ENCODE measurements at regions not wholly inside any gene's neighbourhood (a gene's known extent, or its start where the extent isn't known, plus 50 kb on each side); places are given as distances from the start of the nearest gene placed in this dataset.

GRCh38 chr9:17942498-17942897, 363.6 kb downstream of the SH3GL2 start:
- DNase-seq (ENCODE audit: low read depth): no peak
- TF ChIP-seq CTCF (IDR thresholded peaks at IDR 0.05; ENCODE audit: control insufficient read depth, insufficient read depth, low read depth, low read length, missing control alignments): no peak
- H3K4me3 ChIP-seq (ENCODE audit: control insufficient read depth, low read depth, low read length): no peak overlapping the region

GRCh38 chr9:17955409-17955808, 376.5 kb downstream of the SH3GL2 start:
- no peak for DNase-seq (ENCODE audit: low read depth)
- no peak overlapping the region for H3K4me3 ChIP-seq (ENCODE audit: control insufficient read depth, low read depth, low read length)
- TF ChIP-seq CTCF (IDR thresholded peaks at IDR 0.05; ENCODE audit: control insufficient read depth, insufficient read depth, low read depth, low read length, missing control alignments): no peak

- no peak for TF ChIP-seq CTCF (IDR thresholded peaks at IDR 0.05; ENCODE audit: control insufficient read depth, insufficient read depth, low read depth, low read length, missing control alignments)
- DNase-seq (ENCODE audit: low read depth): no peak
- no peak overlapping the region for H3K4me3 ChIP-seq (ENCODE audit: control insufficient read depth, low read depth, low read length)
These were observed 379.5 kb downstream of the SH3GL2 start for GRCh38 chr9:17958363-17958762.

- TF ChIP-seq CTCF (IDR thresholded peaks at IDR 0.05; ENCODE audit: control insufficient read depth, insufficient read depth, low read depth, low read length, missing control alignments): no peak
- DNase-seq (ENCODE audit: low read depth): no peak
- no peak overlapping the region for H3K4me3 ChIP-seq (ENCODE audit: control insufficient read depth, low read depth, low read length)
These were observed 383.9 kb downstream of the SH3GL2 start for GRCh38 chr9:17962747-17963146.

DNA sequence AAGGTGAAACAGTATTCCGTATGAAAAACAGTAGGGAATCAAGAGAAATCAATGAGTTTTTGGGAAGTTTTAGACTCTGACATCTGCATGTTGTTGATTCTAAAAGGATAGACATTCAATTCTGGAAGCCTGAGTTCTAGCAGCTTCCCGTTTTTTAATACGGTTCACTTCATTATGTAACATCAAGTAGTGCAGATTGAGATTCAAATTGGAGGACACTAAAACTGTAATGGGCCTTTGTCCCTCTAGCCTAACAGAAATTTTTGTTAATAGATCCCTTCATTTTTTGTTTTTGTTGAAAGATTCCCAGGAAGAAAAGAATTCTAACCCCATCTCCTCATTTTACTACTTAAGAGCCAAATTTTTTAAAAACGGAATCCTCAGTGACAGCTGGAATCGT, 384.6 kb downstream of the SH3GL2 start:
- H3K4me3 ChIP-seq (ENCODE audit: control insufficient read depth, low read depth, low read length): no peak overlapping the region
- no peak for TF ChIP-seq CTCF (IDR thresholded peaks at IDR 0.05; ENCODE audit: control insufficient read depth, insufficient read depth, low read depth, low read length, missing control alignments)
- DNase-seq (ENCODE audit: low read depth): no peak

GRCh38 chr9:17967731-17968130, 388.9 kb downstream of the SH3GL2 start:
- DNase-seq (ENCODE audit: low read depth): no peak
- H3K4me3 ChIP-seq (ENCODE audit: control insufficient read depth, low read depth, low read length): no peak overlapping the region
- TF ChIP-seq CTCF (IDR thresholded peaks at IDR 0.05; ENCODE audit: control insufficient read depth, insufficient read depth, low read depth, low read length, missing control alignments): no peak

DNA sequence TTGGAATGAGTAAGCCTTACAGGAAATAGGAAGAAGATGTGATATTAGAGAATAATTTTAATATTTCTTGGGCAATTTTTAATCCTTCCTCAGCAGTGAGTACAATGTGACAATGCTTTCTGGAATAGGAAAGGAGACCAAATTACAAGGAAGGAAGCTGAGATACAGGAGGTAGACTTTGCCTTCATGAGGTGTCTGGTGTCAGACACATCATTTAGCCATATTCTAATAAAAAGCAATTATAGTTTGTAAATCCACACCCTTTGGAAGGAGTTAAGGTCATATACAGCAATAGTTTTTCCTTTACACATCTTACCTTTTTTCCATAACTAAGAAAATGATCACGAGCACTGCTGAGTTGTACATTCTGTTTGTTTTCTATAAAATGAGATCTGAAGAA, 390.4 kb downstream of the SH3GL2 start:
- no peak for TF ChIP-seq CTCF (IDR thresholded peaks at IDR 0.05; ENCODE audit: control insufficient read depth, insufficient read depth, low read depth, low read length, missing control alignments)
- DNase-seq (ENCODE audit: low read depth): no peak
- no peak overlapping the region for H3K4me3 ChIP-seq (ENCODE audit: control insufficient read depth, low read depth, low read length)

Data from AG09309 (cell line).